ENCODE measurements at regions not wholly inside any gene's neighbourhood (a gene's known extent, or its start where the extent isn't known, plus 50 kb on each side); places are given as distances from the start of the nearest gene placed in this dataset.

DNA sequence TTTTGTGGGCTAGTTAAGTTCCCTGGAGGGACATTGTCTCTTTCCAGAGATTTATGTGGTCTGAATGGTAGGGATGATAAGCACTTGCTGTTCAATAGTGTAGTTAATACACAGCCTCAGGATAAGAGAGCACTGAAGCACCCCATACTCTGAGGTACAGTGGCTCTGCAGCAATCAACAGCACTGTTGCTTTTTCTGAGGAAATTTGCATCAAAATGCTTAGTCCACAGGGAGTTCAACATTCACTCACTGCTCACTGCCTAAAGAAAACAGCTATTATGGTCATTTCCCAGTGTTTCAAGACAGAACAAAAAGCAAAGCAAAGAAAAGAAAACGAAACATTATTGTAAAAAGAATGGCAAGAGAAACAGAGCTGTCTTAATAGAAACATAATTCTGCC, 441.9 kb downstream of the PLOD2 start:
- no peak for DNase-seq (ENCODE audit: extremely low read depth, low read depth)
- H3K4me3 ChIP-seq (replicated peaks; ENCODE audit: low read depth, low read length) = no peak overlapping the region
- TF ChIP-seq, protein P1, sequence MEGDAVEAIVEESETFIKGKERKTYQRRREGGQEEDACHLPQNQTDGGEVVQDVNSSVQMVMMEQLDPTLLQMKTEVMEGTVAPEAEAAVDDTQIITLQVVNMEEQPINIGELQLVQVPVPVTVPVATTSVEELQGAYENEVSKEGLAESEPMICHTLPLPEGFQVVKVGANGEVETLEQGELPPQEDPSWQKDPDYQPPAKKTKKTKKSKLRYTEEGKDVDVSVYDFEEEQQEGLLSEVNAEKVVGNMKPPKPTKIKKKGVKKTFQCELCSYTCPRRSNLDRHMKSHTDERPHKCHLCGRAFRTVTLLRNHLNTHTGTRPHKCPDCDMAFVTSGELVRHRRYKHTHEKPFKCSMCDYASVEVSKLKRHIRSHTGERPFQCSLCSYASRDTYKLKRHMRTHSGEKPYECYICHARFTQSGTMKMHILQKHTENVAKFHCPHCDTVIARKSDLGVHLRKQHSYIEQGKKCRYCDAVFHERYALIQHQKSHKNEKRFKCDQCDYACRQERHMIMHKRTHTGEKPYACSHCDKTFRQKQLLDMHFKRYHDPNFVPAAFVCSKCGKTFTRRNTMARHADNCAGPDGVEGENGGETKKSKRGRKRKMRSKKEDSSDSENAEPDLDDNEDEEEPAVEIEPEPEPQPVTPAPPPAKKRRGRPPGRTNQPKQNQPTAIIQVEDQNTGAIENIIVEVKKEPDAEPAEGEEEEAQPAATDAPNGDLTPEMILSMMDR (IDR thresholded peaks at IDR 0.05; ENCODE audit: low read depth, low read length, missing control alignments) = no peak

DNA sequence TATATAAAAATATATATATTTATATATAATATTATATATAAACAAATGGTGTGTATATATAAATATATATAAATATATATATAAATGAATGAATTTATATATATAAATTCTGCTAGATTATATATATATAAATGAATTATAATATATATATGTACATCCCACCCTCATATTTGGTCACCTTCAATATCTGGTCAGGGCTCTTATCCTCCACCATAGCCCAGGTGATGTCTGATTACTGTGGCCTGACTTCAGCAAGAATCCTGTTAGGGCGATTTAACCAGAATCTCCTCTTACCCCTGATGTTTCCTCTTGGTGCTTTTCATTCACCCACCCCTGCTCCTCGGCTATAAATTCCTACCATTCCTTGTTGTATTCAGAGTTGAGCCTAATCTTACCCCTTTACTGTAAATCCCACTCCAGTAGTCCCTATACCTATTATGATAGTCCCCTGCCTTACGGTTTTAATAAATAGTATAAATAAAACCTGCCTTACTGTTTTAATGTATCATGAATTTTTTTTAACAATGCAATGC, 439.6 kb downstream of the PLOD2 start:
- H3K4me3 ChIP-seq (replicated peaks; ENCODE audit: low read depth, low read length) = no peak overlapping the region
- DNase-seq (ENCODE audit: extremely low read depth, low read depth) = no peak
- TF ChIP-seq, protein P1 (IDR thresholded peaks at IDR 0.05; ENCODE audit: low read depth, low read length, missing control alignments) = no peak

DNA sequence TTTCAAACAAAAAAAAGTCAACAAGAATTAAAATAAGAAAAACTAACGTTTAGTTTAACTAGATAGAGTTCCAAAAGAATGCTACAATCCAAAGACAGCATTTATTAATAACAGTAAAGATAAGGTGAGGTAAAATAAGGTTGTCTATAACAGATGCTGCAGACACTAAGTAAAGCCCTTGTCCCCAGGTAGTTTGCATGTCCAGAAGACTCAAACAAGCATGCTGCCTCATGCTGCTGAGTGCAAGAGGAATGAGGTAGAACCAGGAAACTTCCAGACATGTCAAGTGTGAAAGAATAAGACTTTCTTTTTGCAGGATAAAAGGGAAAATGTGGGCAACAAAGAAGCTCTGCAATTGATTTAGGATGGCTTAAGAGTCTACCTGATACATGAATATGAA, 439.2 kb downstream of the PLOD2 start:
- no peak for DNase-seq (ENCODE audit: extremely low read depth, low read depth)
- TF ChIP-seq, protein P1 (IDR thresholded peaks at IDR 0.05; ENCODE audit: low read depth, low read length, missing control alignments) = no peak
- H3K4me3 ChIP-seq (replicated peaks; ENCODE audit: low read depth, low read length) = no peak overlapping the region

DNA sequence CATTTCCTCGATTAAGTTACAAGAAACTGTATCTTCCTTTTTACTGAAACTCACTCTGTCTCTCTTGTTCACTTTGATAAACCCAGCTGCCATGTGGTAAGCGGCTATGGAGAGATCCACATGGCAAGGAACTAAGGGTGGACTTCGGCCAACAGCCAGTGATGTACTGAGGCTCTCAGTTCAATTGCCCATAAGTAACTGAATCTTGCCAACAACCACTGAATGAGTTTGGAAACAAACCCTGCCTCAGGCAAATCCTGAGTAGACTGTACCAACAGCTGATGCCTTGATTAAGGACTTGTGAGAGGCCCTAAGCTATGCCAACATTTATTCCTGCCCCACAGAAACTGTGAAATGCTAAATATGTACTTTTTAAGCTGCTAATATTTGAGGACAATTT, 433.5 kb downstream of the PLOD2 start:
- TF ChIP-seq, protein P1 (IDR thresholded peaks at IDR 0.05; ENCODE audit: low read depth, low read length, missing control alignments) = no peak
- no peak for DNase-seq (ENCODE audit: extremely low read depth, low read depth)
- H3K4me3 ChIP-seq (replicated peaks; ENCODE audit: low read depth, low read length) = no peak overlapping the region

DNA sequence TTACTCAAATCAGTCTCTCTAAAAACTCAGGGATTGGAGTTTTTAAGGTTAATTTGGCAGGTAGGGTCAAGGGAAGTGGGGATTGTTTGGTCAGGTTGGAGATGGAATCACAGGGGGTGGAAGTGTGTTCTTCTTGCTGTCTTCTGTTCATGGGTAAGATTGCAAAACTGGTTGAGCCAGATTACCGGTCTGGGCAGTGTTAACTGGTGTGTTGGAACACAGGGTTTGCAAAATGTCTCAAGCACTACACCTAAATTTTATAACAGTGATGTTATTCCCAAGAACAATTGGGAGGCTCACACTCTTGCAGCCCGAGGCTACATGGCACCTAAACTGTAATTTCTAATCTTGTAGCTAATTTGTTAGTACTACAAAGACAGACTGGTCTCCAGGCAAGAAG, 425.4 kb downstream of the PLOD2 start:
- DNase-seq (ENCODE audit: extremely low read depth, low read depth) = no peak
- TF ChIP-seq, protein P1 (IDR thresholded peaks at IDR 0.05; ENCODE audit: low read depth, low read length, missing control alignments) = no peak
- H3K4me3 ChIP-seq (replicated peaks; ENCODE audit: low read depth, low read length) = no peak overlapping the region

DNA sequence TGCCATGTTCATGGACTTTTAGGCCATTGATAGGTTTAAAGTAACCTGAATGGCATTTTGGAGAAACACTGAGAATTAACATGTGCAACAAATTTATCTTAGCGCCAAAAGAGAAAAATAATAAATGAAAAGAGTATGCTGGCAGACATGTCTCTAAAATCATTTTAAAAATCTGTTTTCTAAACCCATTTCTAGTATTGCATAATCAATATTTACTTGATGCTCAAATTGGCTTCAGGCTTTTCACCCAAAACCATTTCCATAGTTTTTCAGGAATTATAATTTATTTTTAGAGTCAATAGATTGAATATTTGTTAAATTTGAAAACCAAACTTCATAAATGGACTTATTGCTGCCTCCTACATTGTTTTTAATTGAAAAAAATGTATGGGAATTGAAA, 423.0 kb downstream of the PLOD2 start:
- DNase-seq (ENCODE audit: extremely low read depth, low read depth) = no peak
- TF ChIP-seq, protein P1 (IDR thresholded peaks at IDR 0.05; ENCODE audit: low read depth, low read length, missing control alignments) = no peak
- H3K4me3 ChIP-seq (replicated peaks; ENCODE audit: low read depth, low read length) = no peak overlapping the region

DNA sequence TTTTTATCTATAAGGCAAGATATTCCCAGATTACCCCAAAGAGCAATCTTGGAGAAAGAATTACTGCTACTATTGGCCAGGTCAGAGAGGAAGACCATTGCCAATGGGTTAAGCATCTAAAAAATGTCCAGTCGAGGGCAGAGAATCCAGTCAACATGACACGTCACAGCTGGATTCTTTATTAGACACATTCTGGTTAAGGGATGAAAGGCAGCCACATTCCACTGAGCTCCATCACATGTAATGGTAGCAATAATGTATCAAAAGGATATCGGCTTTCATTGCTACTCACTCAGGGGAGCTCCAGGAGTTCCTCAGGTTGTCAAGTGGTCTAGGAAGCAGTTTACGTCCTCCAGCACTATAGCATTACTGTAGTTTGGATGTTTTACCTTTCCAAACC, 421.1 kb downstream of the PLOD2 start:
- H3K4me3 ChIP-seq (replicated peaks; ENCODE audit: low read depth, low read length) = no peak overlapping the region
- TF ChIP-seq, protein P1 (IDR thresholded peaks at IDR 0.05; ENCODE audit: low read depth, low read length, missing control alignments) = no peak
- no peak for DNase-seq (ENCODE audit: extremely low read depth, low read depth)
